ENCODE measurements at regions not wholly inside any gene's neighbourhood (a gene's known extent, or its start where the extent isn't known, plus 50 kb on each side); places are given as distances from the start of the nearest gene placed in this dataset.
"Not testable (repeated sequence)": the region's sequence is repeated elsewhere in the genome, so short reads cannot be mapped to it uniquely, and the experiment has no call there.

- no peak for DNase-seq (ENCODE audit: low spot score)
Measured at GRCh38 chr6:144615870-144616269, 330.7 kb downstream of the UTRN start.

GRCh38 chr6:144617191-144617590 lies 332.1 kb downstream of the UTRN start:
- no peak for DNase-seq (ENCODE audit: low spot score)

GRCh38 chr6:144617708-144618107 lies 332.6 kb downstream of the UTRN start:
- DNase-seq (ENCODE audit: low spot score) = no peak

GRCh38 chr6:144619966-144620365 lies 334.8 kb downstream of the UTRN start:
- no peak for DNase-seq (ENCODE audit: low spot score)

- no peak for DNase-seq (ENCODE audit: low spot score)
Measured at GRCh38 chr6:144621332-144621731, 336.2 kb downstream of the UTRN start.

GRCh38 chr6:144624246-144624645 lies 339.1 kb downstream of the UTRN start:
- no peak for DNase-seq (ENCODE audit: low spot score)

- DNase-seq (ENCODE audit: low spot score) = no peak
Measured at GRCh38 chr6:144624716-144625115, 339.6 kb downstream of the UTRN start.

GRCh38 chr6:144630857-144631256 lies 345.7 kb downstream of the UTRN start:
- no peak for DNase-seq (ENCODE audit: low spot score)

- no peak for DNase-seq (ENCODE audit: low spot score)
Measured at GRCh38 chr6:144632266-144632665, 347.1 kb downstream of the UTRN start.

- DNase-seq (ENCODE audit: low spot score) = no peak
Measured at GRCh38 chr6:144633886-144634285, 348.8 kb downstream of the UTRN start.

GRCh38 chr6:144634371-144634770 lies 349.2 kb downstream of the UTRN start:
- no peak for DNase-seq (ENCODE audit: low spot score)

- no peak for DNase-seq (ENCODE audit: low spot score)
Measured at GRCh38 chr6:144635051-144635450, 349.9 kb downstream of the UTRN start.

- not testable (repeated sequence) for DNase-seq (ENCODE audit: low spot score)
Measured at GRCh38 chr6:144636025-144636424, 350.9 kb downstream of the UTRN start.

- no peak for DNase-seq (ENCODE audit: low spot score)
Measured at GRCh38 chr6:144637541-144637940, 352.4 kb downstream of the UTRN start.

GRCh38 chr6:144639654-144640053 lies 354.5 kb downstream of the UTRN start:
- DNase-seq (ENCODE audit: low spot score) = no peak

GRCh38 chr6:144641286-144641685 lies 356.2 kb downstream of the UTRN start:
- DNase-seq (ENCODE audit: low spot score) = no peak

- no peak for DNase-seq (ENCODE audit: low spot score)
Measured at GRCh38 chr6:144644776-144645175, 359.6 kb downstream of the UTRN start.

- no peak for DNase-seq (ENCODE audit: low spot score)
Measured at GRCh38 chr6:144646093-144647056, 361.2 kb downstream of the UTRN start.

GRCh38 chr6:144647406-144647964 lies 362.4 kb downstream of the UTRN start:
- no peak for DNase-seq (ENCODE audit: low spot score)

GRCh38 chr6:144647971-144648651 lies 363.0 kb downstream of the UTRN start:
- no peak for DNase-seq (ENCODE audit: low spot score)

GRCh38 chr6:144649085-144649484 lies 363.9 kb downstream of the UTRN start:
- no peak for DNase-seq (ENCODE audit: low spot score)

GRCh38 chr6:144651234-144651633 lies 366.1 kb downstream of the UTRN start:
- DNase-seq (ENCODE audit: low spot score) = no peak
